GM23248 (cell line): ENCODE measurements at regions not wholly inside any gene's neighbourhood (a gene's known extent, or its start where the extent isn't known, plus 50 kb on each side); places are given as distances from the start of the nearest gene placed in this dataset.

Source experiments
- EZH2 ChIP-seq: fragments of 200-600 bp; sonication (generic); IDR thresholded peaks from 2 replicates; pipeline ENCODE4 v1.6.1; 2018; ENCODE audit warnings: antibody characterized with exemption, mild to moderate bottlenecking; ENCODE audit not compliant: insufficient read depth, poor library complexity, severe bottlenecking
- EZH2phosphoT487 ChIP-seq: fragments of 200-600 bp; sonication (generic); IDR thresholded peaks from 2 replicates; pipeline ENCODE4 v1.6.1; 2018; ENCODE audit warnings: antibody characterized with exemption, moderate library complexity, mild to moderate bottlenecking, low read depth; ENCODE audit not compliant: insufficient read depth

DNA sequence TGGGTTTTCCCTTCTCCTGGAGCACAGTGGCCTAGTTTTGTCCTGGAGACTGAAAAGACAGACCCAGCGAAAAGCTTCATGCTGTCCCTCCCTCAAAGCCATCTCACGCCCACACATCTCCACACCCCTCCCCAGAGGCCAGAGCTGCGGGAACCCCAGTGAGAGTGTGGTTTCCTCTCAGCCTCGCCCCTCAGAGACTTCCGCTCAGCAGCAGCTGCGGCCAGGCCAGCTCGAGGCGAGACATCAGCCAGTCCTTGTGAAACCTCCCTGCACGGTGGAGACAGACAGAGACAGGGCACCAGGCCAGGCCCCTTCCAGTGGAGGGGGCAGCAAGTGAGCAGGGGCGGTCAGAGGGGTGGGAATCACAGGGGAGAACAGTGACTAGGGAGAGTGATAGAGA, 77.0 kb upstream of the TNRC6C start:
- TF ChIP-seq EZH2phosphoT487 (no peak), EZH2 (no peak)
